NCI-H526 (cell line): ENCODE measurements at regions not wholly inside any gene's neighbourhood (a gene's known extent, or its start where the extent isn't known, plus 50 kb on each side); places are given as distances from the start of the nearest gene placed in this dataset.
"Not testable (repeated sequence)": the region's sequence is repeated elsewhere in the genome, so short reads cannot be mapped to it uniquely, and the experiment has no call there.

Experiments used
- DNase-seq, 2 experiments: peaks; one replicate each; lab custom pipeline; 2025; lab: John Stamatoyannopoulos, UW

- DNase-seq: peak in 1 of 2 experiments; percentile 8
Measured at GRCh38 chr5:112534067-112534583, 115.0 kb upstream of the EPB41L4A start.

GRCh38 chr5:112534611-112535255 is 115.7 kb upstream of the EPB41L4A start:
- DNase-seq: no peak

GRCh38 chr5:112535356-112535755 is 116.3 kb upstream of the EPB41L4A start:
- DNase-seq: no peak

GRCh38 chr5:112544558-112544957 is 125.5 kb upstream of the EPB41L4A start:
- not testable (repeated sequence) for DNase-seq

- no peak for DNase-seq
Measured at GRCh38 chr5:112546946-112547592, 128.0 kb upstream of the EPB41L4A start.

- DNase-seq: peak in 1 of 2 experiments; percentile 20
Measured at GRCh38 chr5:112548246-112548881, 129.3 kb upstream of the EPB41L4A start.

- no peak for DNase-seq
Measured at GRCh38 chr5:112549127-112549526, 130.1 kb upstream of the EPB41L4A start.

GRCh38 chr5:112549605-112550166 is 130.6 kb upstream of the EPB41L4A start:
- DNase-seq: peak; percentile 46 to 55

- peak; percentile 7 to 62 for DNase-seq
Measured at GRCh38 chr5:112551419-112552032, 132.4 kb upstream of the EPB41L4A start.

- no peak for DNase-seq
Measured at GRCh38 chr5:112552216-112552615, 133.1 kb upstream of the EPB41L4A start.

- no peak for DNase-seq
Measured at GRCh38 chr5:112552791-112553190, 133.7 kb upstream of the EPB41L4A start.

GRCh38 chr5:112554101-112554977 is 135.3 kb upstream of the EPB41L4A start:
- DNase-seq: no peak

GRCh38 chr5:112555197-112555596 is 136.1 kb upstream of the EPB41L4A start:
- no peak for DNase-seq

- DNase-seq: no peak
Measured at GRCh38 chr5:112555691-112556090, 136.6 kb upstream of the EPB41L4A start.

- DNase-seq: not testable (repeated sequence)
Measured at GRCh38 chr5:112559501-112559900, 140.4 kb upstream of the EPB41L4A start.

GRCh38 chr5:112560371-112560770 is 141.3 kb upstream of the EPB41L4A start:
- DNase-seq: no peak

- DNase-seq: no peak
Measured at GRCh38 chr5:112563169-112563826, 144.2 kb upstream of the EPB41L4A start.

- no peak for DNase-seq
Measured at GRCh38 chr5:112566251-112566650, 147.2 kb upstream of the EPB41L4A start.

- DNase-seq: no peak
Measured at GRCh38 chr5:112569596-112569995, 150.5 kb upstream of the EPB41L4A start.

GRCh38 chr5:112570708-112571444 is 151.8 kb upstream of the EPB41L4A start:
- DNase-seq: no peak
